A549 (cell line): ENCODE measurements at regions not wholly inside any gene's neighbourhood (a gene's known extent, or its start where the extent isn't known, plus 50 kb on each side); places are given as distances from the start of the nearest gene placed in this dataset.

ENCODE experiments used
- ATAC-seq, 2 experiments: fragments of 200-7000 bp in 1 of 2; fragments of >200 bp in 1 of 2; cut with Nextera tagmentation in 1 of 2; cut with Tn5 transposase in 1 of 2; 3 replicates each; pipeline versions ENCODE4 v1.8.0 to v1.9.1; 2018 to 2020; ENCODE audit warnings: mild to moderate bottlenecking in 1 of 2, moderate library complexity in 1 of 2
- CTCF ChIA-PET: fragments of 300-600 bp; sonication (Branson Sonifier 250); formaldehyde crosslinking; extraction: SDS; loops from one replicate; lab custom pipeline; 2021; ENCODE audit warnings: antibody characterized with exemption, inconsistent platforms; lab: Yijun Ruan, JAX
- POLR2A ChIA-PET: fragments of 350-600 bp; formaldehyde crosslinking; extraction: SDS; loops from one replicate; lab custom pipeline; 2021; ENCODE audit warnings: antibody characterized with exemption, inconsistent platforms; lab: Yijun Ruan, JAX
- DNase-seq, 2 experiments: peaks; one replicate each; pipeline versions ENCODE4 v3.0.0 to v3.0.0-alpha.2; 2011 to 2016; ENCODE audit warnings: low read depth in 1 of 2, low spot score in 1 of 2
- FAIRE-seq: peaks from 2 replicates; lab custom pipeline; 2011; peaks lifted over from hg19 to GRCh38; lab: Jason Lieb, UNC
- H3K27ac ChIP-seq, 2 experiments: fragments of >200 bp; sonication (Bioruptor Twin); formaldehyde crosslinking; 3 replicates each; pipeline ENCODE4 v1.5.1; 2016 to 2017
- H3K4me1 ChIP-seq: fragments of >200 bp; sonication (Bioruptor Twin); formaldehyde crosslinking; 3 replicates; pipeline ENCODE4 v1.6.1; 2016
- H3K4me2 ChIP-seq: fragments of >200 bp; sonication (Bioruptor Twin); formaldehyde crosslinking; 3 replicates; pipeline ENCODE4 v1.6.1; 2016
- H3K4me3 ChIP-seq: fragments of >200 bp; sonication (Bioruptor Twin); formaldehyde crosslinking; 3 replicates; pipeline ENCODE4 v1.5.1; 2016
- H3K9me3 ChIP-seq: fragments of >200 bp; sonication (Bioruptor Twin); formaldehyde crosslinking; 3 replicates; pipeline ENCODE4 v1.6.1; 2016
- ATOH8 ChIP-seq: fragments of 250-450 bp; sonication (Bioruptor Pico); IDR thresholded peaks from 2 replicates; pipeline ENCODE4 v1.5.0; 2020; ENCODE audit warnings: low read depth, mild to moderate bottlenecking, moderate library complexity
- BCL3 ChIP-seq: fragments of >200 bp; sonication (Bioruptor Twin); formaldehyde crosslinking; IDR thresholded peaks from 3 replicates; pipeline ENCODE4 v1.6.1; 2016
- BHLHE40 ChIP-seq: IDR thresholded peaks from 2 replicates; pipeline ENCODE4 v1.6.1; 2012; ENCODE audit warnings: low read depth, low read length, inconsistent platforms
- CBX8 ChIP-seq: fragments of 200-600 bp; sonication (generic); IDR thresholded peaks from 2 replicates; pipeline ENCODE4 v1.6.1; 2016
- CEBPB ChIP-seq, 2 experiments: fragments of >200 bp in 1 of 2; sonication (Bioruptor Twin) in 1 of 2; formaldehyde crosslinking in 1 of 2; IDR thresholded peaks; 2 replicates each; pipeline ENCODE4 v1.6.1; 2012 to 2016
- CHD4 ChIP-seq: fragments of 200-600 bp; sonication (generic); IDR thresholded peaks from 2 replicates; pipeline ENCODE4 v1.6.1; 2016; ENCODE audit warnings: antibody characterized with exemption, mild to moderate bottlenecking, borderline replicate concordance
- CTCF ChIP-seq: fragments of >200 bp; sonication (Bioruptor Twin); formaldehyde crosslinking; IDR thresholded peaks from 3 replicates; pipeline ENCODE4 v1.5.1; 2016
- E2F6 ChIP-seq: IDR thresholded peaks from 2 replicates; pipeline ENCODE4 v1.6.1; 2012; ENCODE audit warnings: low read depth, borderline replicate concordance
- EHF ChIP-seq: fragments of 250-450 bp; sonication (Bioruptor Pico); IDR thresholded peaks from 2 replicates; pipeline ENCODE4 v1.5.0; 2020; ENCODE audit warnings: mild to moderate bottlenecking
- EHMT2 ChIP-seq: fragments of 200-600 bp; sonication (generic); IDR thresholded peaks from 2 replicates; pipeline ENCODE4 v1.6.1; 2016; ENCODE audit warnings: antibody characterized with exemption, low read depth, mild to moderate bottlenecking, moderate library complexity
- EP300 ChIP-seq, 2 experiments: fragments of >200 bp; sonication (Bioruptor Twin); formaldehyde crosslinking; IDR thresholded peaks; 2 replicates in 1 of 2; 3 replicates in 1 of 2; pipeline ENCODE4 v1.6.1; 2016 to 2017
- FOSB ChIP-seq: fragments of 250-450 bp; sonication (Bioruptor Pico); IDR thresholded peaks from 2 replicates; pipeline ENCODE4 v1.5.0; 2020; ENCODE audit warnings: mild to moderate bottlenecking, moderate library complexity
- FOSL2 ChIP-seq, 2 experiments: fragments of 450-650 bp in 1 of 2; fragments of >200 bp in 1 of 2; sonication (Bioruptor Twin) in 1 of 2; formaldehyde crosslinking; IDR thresholded peaks; 2 replicates each; pipeline versions ENCODE4 v1.5.0 to v1.6.1; 2016 to 2020; ENCODE audit warnings: mild to moderate bottlenecking in 1 of 2, moderate library complexity in 1 of 2
- GATA3 ChIP-seq: IDR thresholded peaks from 2 replicates; pipeline ENCODE4 v1.6.1; 2012; ENCODE audit warnings: borderline replicate concordance
- HES2 ChIP-seq: fragments of >200 bp; sonication (Bioruptor Twin); formaldehyde crosslinking; IDR thresholded peaks from 2 replicates; pipeline ENCODE4 v1.6.1; 2016
- HOXB13 ChIP-seq: fragments of 250-450 bp; sonication (Bioruptor Pico); IDR thresholded peaks from 2 replicates; pipeline ENCODE4 v1.5.0; 2020; ENCODE audit warnings: low read depth, mild to moderate bottlenecking, moderate library complexity
- HOXB5 ChIP-seq: fragments of 250-450 bp; sonication (Bioruptor Pico); IDR thresholded peaks from 2 replicates; pipeline ENCODE4 v1.5.0; 2020; ENCODE audit warnings: mild to moderate bottlenecking, moderate library complexity
- JUN ChIP-seq, 2 experiments: fragments of >200 bp; sonication (Bioruptor Twin); formaldehyde crosslinking; IDR thresholded peaks; 2 replicates in 1 of 2; 3 replicates in 1 of 2; pipeline ENCODE4 v1.6.1; 2016 to 2017
- MAX ChIP-seq: IDR thresholded peaks from 2 replicates; pipeline ENCODE4 v1.6.1; 2012
- MYC ChIP-seq: IDR thresholded peaks from 2 replicates; pipeline ENCODE4 v1.6.1; 2012; ENCODE audit warnings: mild to moderate bottlenecking, inconsistent platforms, low read length, improper control_type of control experiment, borderline replicate concordance
- NPAS2 ChIP-seq: fragments of 250-450 bp; sonication (Bioruptor Pico); IDR thresholded peaks from 2 replicates; pipeline ENCODE4 v1.8.0; 2022; ENCODE audit warnings: mild to moderate bottlenecking, moderate library complexity, borderline replicate concordance
- RARB ChIP-seq: fragments of 250-450 bp; sonication (Bioruptor Pico); IDR thresholded peaks from 2 replicates; pipeline ENCODE4 v1.8.0; 2021; ENCODE audit warnings: mild to moderate bottlenecking, moderate library complexity
- SREBF2 ChIP-seq: fragments of 450-650 bp; IDR thresholded peaks from 2 replicates; pipeline ENCODE4 v1.6.1; 2014; ENCODE audit warnings: mild to moderate bottlenecking, moderate library complexity
- TFCP2L1 ChIP-seq: fragments of 250-450 bp; sonication (Bioruptor Pico); IDR thresholded peaks from 2 replicates; pipeline ENCODE4 v1.5.0; 2021; ENCODE audit warnings: mild to moderate bottlenecking
- ZC3H11A ChIP-seq: fragments of 450-650 bp; IDR thresholded peaks from 2 replicates; pipeline ENCODE4 v1.6.1; 2014; ENCODE audit warnings: antibody characterized with exemption, mild to moderate bottlenecking
- ZSCAN20 ChIP-seq: fragments of 250-450 bp; sonication (Bioruptor Pico); IDR thresholded peaks from 2 replicates; pipeline ENCODE4 v1.8.0; 2022; ENCODE audit warnings: mild to moderate bottlenecking, moderate library complexity
- WGBS: methylation state at CpG from one replicate; pipeline ENCODE4 v1.1.6; 2017; ENCODE audit errors: missing lambda C conversion rate; 5-methylcytosine and 5-hydroxymethylcytosine counted together

- Histone ChIP-seq H3K4me1 (no peaks in the 10 kb centered on the region), H3K4me2 (no peak overlapping the region), H3K27ac (no peak overlapping the region)
- no peak for FAIRE-seq
- 74% methylated on average over 10 of the region's 10 CpGs for WGBS
- TF ChIP-seq CBX8, result no peak
- no peak for TF ChIP-seq CHD4
- TF ChIP-seq FOSB (CRISPR knock-in tag), result no peak
- no peak for TF ChIP-seq HES2
- TF ChIP-seq BHLHE40, result no peak
- TF ChIP-seq JUN (IDR thresholded peaks at IDR 0.05), result no peak
- TF ChIP-seq, all 56 proteins: peak for 0
- DNase-seq, result no peak
- no peak overlapping the region for H3K4me3 ChIP-seq
- ChIA-PET POLR2A (no interaction called here), CTCF (no interaction called here)
- ATAC-seq, result no peak
- H3K9me3 ChIP-seq, result no peaks in the 10 kb centered on the region
Measured at GRCh38 chr13:20340759-20341171, 108.6 kb upstream of the GJB6 start.

GRCh38 chr13:20340136-20340758 is 108.1 kb upstream of the GJB6 start:
- CTCF ChIA-PET, result no interaction called here
- H3K9me3 ChIP-seq, result no peaks in the 10 kb centered on the region
- H3K4me2 ChIP-seq, result no peak overlapping the region
- no peak overlapping the region for H3K27ac ChIP-seq
- DNase-seq, result no peak
- POLR2A ChIA-PET, result no interaction called here
- 69% methylated on average over 8 of the region's 12 CpGs for whole genome bisulfite sequencing
- H3K4me1 ChIP-seq, result no peaks in the 10 kb centered on the region
- H3K4me3 ChIP-seq, result no peak overlapping the region
- ATAC-seq, result no peak
- TF ChIP-seq HOXB5 (CRISPR knock-in tag), result no peak
- no peak for TF ChIP-seq EP300 (IDR thresholded peaks at IDR 0.05)
- no peak for TF ChIP-seq SREBF2
- no peak for TF ChIP-seq HOXB13 (CRISPR knock-in tag)
- no peak for TF ChIP-seq ZC3H11A
- TF ChIP-seq FOSB (CRISPR knock-in tag), result no peak
- TF ChIP-seq E2F6, result no peak
- no peak for FAIRE-seq

- H3K4me2 ChIP-seq, result no peak overlapping the region
- no peaks in the 10 kb centered on the region for H3K9me3 ChIP-seq
- H3K27ac ChIP-seq, result no peak overlapping the region
- FAIRE-seq, result no peak
- no peaks in the 10 kb centered on the region for H3K4me1 ChIP-seq
- ChIA-PET CTCF (no interaction called here), POLR2A (no interaction called here)
- 69% methylated on average over 5 of the region's 5 CpGs for WGBS
- no peak for TF ChIP-seq ATOH8 (CRISPR knock-in tag)
- no peak for TF ChIP-seq CEBPB (IDR thresholded peaks at IDR 0.05)
- no peak for TF ChIP-seq GATA3
- no peak for TF ChIP-seq TFCP2L1 (CRISPR knock-in tag)
- no peak for TF ChIP-seq CTCF
- no peak for TF ChIP-seq ZSCAN20 (CRISPR knock-in tag)
- no peak for TF ChIP-seq MYC
- no peak for TF ChIP-seq BCL3
- no peak for TF ChIP-seq JUN (IDR thresholded peaks at IDR 0.05)
- TF ChIP-seq RARB (CRISPR knock-in tag), result no peak
- TF ChIP-seq FOSL2 (IDR thresholded peaks at IDR 0.05), result no peak
- TF ChIP-seq FOSL2 (CRISPR knock-in tag; IDR thresholded peaks at IDR 0.05), result no peak
- TF ChIP-seq FOSB (CRISPR knock-in tag), result no peak
- no peak for TF ChIP-seq EHMT2
- no peak for TF ChIP-seq EHF
- TF ChIP-seq MAX, result no peak
- no peak for TF ChIP-seq NPAS2 (CRISPR knock-in tag)
- no peak for TF ChIP-seq SREBF2
- H3K4me3 ChIP-seq, result no peak overlapping the region
- DNase-seq, result no peak
- ATAC-seq, result no peak
Measured at GRCh38 chr13:20337884-20338551, 105.9 kb upstream of the GJB6 start.
